K562 (cell line): ENCODE measurements at regions not wholly inside any gene's neighbourhood (a gene's known extent, or its start where the extent isn't known, plus 50 kb on each side); places are given as distances from the start of the nearest gene placed in this dataset.

Experiments
- DMBX1 ChIP-seq: fragments of 250-450 bp; sonication (Bioruptor Pico); IDR thresholded peaks from 2 replicates; pipeline ENCODE4 v1.8.0; 2022; ENCODE audit warnings: inconsistent platforms, mild to moderate bottlenecking, moderate library complexity, borderline replicate concordance
- FOXK1 ChIP-seq: sonication (generic); formaldehyde crosslinking; IDR thresholded peaks from 2 replicates; pipeline ENCODE4 v1.8.0; 2022; ENCODE audit warnings: missing genetic modification reagents, mild to moderate bottlenecking, borderline replicate concordance
- GABPB2 ChIP-seq: fragments of 250-450 bp; sonication (Bioruptor Pico); conservative IDR thresholded peaks from 2 replicates; pipeline ENCODE4 v1.5.1; 2021; ENCODE audit warnings: mild to moderate bottlenecking
- KAT7 ChIP-seq: sonication (generic); formaldehyde crosslinking; IDR thresholded peaks from 2 replicates; pipeline ENCODE4 v1.8.0; 2022; ENCODE audit warnings: missing genetic modification reagents, mild to moderate bottlenecking, borderline replicate concordance
- KDM5B ChIP-seq: fragments of 200-600 bp; sonication (generic); IDR thresholded peaks from 2 replicates; pipeline ENCODE4 v1.6.1; 2012; ENCODE audit warnings: low read depth, mild to moderate bottlenecking, moderate library complexity, low read length, control low read depth, inconsistent platforms; ENCODE audit not compliant: insufficient replicate concordance
- NCOA4 ChIP-seq: fragments of 450-650 bp; IDR thresholded peaks from 2 replicates; pipeline ENCODE4 v1.6.1; 2018; ENCODE audit warnings: mild to moderate bottlenecking; ENCODE audit not compliant: partially characterized antibody
- PML ChIP-seq: IDR thresholded peaks from 2 replicates; pipeline ENCODE4 v1.6.1; 2012; ENCODE audit warnings: low read length, inconsistent platforms
- SLC30A9 ChIP-seq: fragments of 250-450 bp; sonication (Bioruptor Pico); IDR thresholded peaks from 2 replicates; pipeline ENCODE4 v1.8.0; 2022; ENCODE audit warnings: mild to moderate bottlenecking, moderate library complexity
- TBL1XR1 ChIP-seq, 2 experiments: IDR thresholded peaks; 2 replicates each; pipeline ENCODE4 v1.6.1; 2012; ENCODE audit warnings: improper control_type of control experiment in 2 of 2, low read length in 2 of 2, mild to moderate bottlenecking in 1 of 2
- TOE1 ChIP-seq, 2 experiments: fragments of 450-650 bp in 1 of 2; sonication (generic) in 1 of 2; formaldehyde crosslinking in 1 of 2; IDR thresholded peaks; 2 replicates each; pipeline versions ENCODE4 v1.7.1 to v1.8.0; 2016 to 2022; ENCODE audit warnings: borderline replicate concordance in 2 of 2, mild to moderate bottlenecking in 2 of 2, antibody characterized with exemption in 1 of 2, inconsistent platforms in 1 of 2, low read depth in 1 of 2, missing genetic modification reagents in 1 of 2, moderate library complexity in 1 of 2
- WHSC1 ChIP-seq: IDR thresholded peaks from one replicate; pipeline ENCODE4 v1.6.1; 2012; ENCODE audit warnings: low read length, control low read depth, inconsistent platforms
- ZFPM2 ChIP-seq: fragments of 250-450 bp; sonication (Bioruptor Pico); IDR thresholded peaks from 2 replicates; pipeline ENCODE4 v1.5.1; 2022; ENCODE audit warnings: mild to moderate bottlenecking
- ZNF274 ChIP-seq: IDR thresholded peaks from 2 replicates; pipeline ENCODE4 v1.6.1; 2011; ENCODE audit warnings: low read depth, mild to moderate bottlenecking, low read length, moderate library complexity, borderline replicate concordance
- ZNF584 ChIP-seq: fragments of 200-800 bp; sonication (Bioruptor generic); IDR thresholded peaks from 2 replicates; pipeline ENCODE4 v1.6.1; 2016; ENCODE audit warnings: low read depth, mild to moderate bottlenecking, missing genetic modification characterization, missing compliant biosample characterization
- ZNF717 ChIP-seq: fragments of 250-450 bp; sonication (Bioruptor Pico); IDR thresholded peaks from 2 replicates; pipeline ENCODE4 v1.5.0; 2021
- ZNF75A ChIP-seq: fragments of 450-650 bp; formaldehyde crosslinking; IDR thresholded peaks from 2 replicates; pipeline ENCODE4 v1.4.0; 2020; ENCODE audit warnings: mild to moderate bottlenecking
- TF ChIP-seq, protein P1 (sequence below): fragments of 250-450 bp; sonication (Bioruptor Pico); IDR thresholded peaks from 2 replicates; pipeline ENCODE4 v1.5.0; 2022; ENCODE audit warnings: mild to moderate bottlenecking
- TF ChIP-seq, protein P2 (sequence below): fragments of 450-650 bp; IDR thresholded peaks from 2 replicates; pipeline ENCODE4 v1.6.1; 2018; ENCODE audit warnings: mild to moderate bottlenecking, low read depth; ENCODE audit not compliant: partially characterized antibody
- TF ChIP-seq, protein P3 (sequence below): fragments of 250-450 bp; sonication (Bioruptor Pico); IDR thresholded peaks from 2 replicates; pipeline ENCODE4 v1.4.0; 2020; ENCODE audit warnings: mild to moderate bottlenecking, moderate library complexity
- TF ChIP-seq, protein P4 (sequence below): fragments of 450-650 bp; formaldehyde crosslinking; conservative IDR thresholded peaks from 2 replicates; pipeline ENCODE4 v1.4.0; 2022; ENCODE audit warnings: mild to moderate bottlenecking, missing genetic modification characterization
- TF ChIP-seq, protein P5 (sequence below), 2 experiments: IDR thresholded peaks; 2 replicates each; pipeline ENCODE4 v1.6.1; 2011; ENCODE audit warnings: borderline replicate concordance in 1 of 2, control low read depth in 1 of 2, low read depth in 1 of 2, low read length in 1 of 2, mild to moderate bottlenecking in 1 of 2, mixed read lengths in 1 of 2, moderate library complexity in 1 of 2; ENCODE audit not compliant: insufficient read depth in 1 of 2, insufficient read length in 1 of 2, poor library complexity in 1 of 2, severe bottlenecking in 1 of 2; ENCODE audit errors: extremely low read depth in 1 of 2

DNA sequence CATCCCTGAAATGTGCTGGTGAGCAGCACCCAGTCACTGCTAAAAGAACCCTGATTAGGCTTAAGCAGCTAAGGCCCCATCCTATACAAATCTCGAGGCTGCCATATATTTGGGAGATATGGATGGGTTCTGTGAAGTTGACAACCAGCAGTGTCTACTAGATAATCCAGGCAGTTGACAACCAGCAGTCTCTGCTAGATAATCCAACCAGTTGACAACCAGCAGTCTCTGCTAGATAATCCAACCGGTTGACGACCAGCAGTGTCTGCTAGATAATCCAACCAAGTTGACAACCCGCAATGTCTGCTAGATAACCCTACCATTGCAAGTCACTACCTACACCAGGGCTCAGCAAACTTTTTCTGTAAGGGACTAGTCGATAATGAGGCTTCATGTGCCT, 58.3 kb upstream of the KDM7A start (continued):
- TF ChIP-seq, protein P1, sequence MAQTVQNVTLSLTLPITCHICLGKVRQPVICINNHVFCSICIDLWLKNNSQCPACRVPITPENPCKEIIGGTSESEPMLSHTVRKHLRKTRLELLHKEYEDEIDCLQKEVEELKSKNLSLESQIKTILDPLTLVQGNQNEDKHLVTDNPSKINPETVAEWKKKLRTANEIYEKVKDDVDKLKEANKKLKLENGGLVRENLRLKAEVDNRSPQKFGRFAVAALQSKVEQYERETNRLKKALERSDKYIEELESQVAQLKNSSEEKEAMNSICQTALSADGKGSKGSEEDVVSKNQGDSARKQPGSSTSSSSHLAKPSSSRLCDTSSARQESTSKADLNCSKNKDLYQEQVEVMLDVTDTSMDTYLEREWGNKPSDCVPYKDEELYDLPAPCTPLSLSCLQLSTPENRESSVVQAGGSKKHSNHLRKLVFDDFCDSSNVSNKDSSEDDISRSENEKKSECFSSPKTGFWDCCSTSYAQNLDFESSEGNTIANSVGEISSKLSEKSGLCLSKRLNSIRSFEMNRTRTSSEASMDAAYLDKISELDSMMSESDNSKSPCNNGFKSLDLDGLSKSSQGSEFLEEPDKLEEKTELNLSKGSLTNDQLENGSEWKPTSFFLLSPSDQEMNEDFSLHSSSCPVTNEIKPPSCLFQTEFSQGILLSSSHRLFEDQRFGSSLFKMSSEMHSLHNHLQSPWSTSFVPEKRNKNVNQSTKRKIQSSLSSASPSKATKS (CRISPR knock-in tag) = no peak
- TF ChIP-seq PML (peak; percentile 78), SLC30A9 (CRISPR knock-in tag) (no peak), KDM5B (no peak), NCOA4 (no peak), ZNF717 (CRISPR knock-in tag) (no peak), FOXK1 (CRISPR knock-in tag) (0 out of 2 replicates have a peak, but pooled peaks have one; percentile 44), ZNF274 (peak; percentile 64; the same call in 1 of the 2 replicates), WHSC1 (no peak), KAT7 (CRISPR knock-in tag) (no peak), ZFPM2 (CRISPR knock-in tag) (no peak), ZNF75A (no peak), TOE1 (IDR thresholded peaks at IDR 0.05; ENCODE audit: borderline replicate concordance) (no peak), TOE1 (CRISPR knock-in tag; IDR thresholded peaks at IDR 0.05; ENCODE audit: borderline replicate concordance, low read depth) (no peak), DMBX1 (CRISPR knock-in tag) (peak; percentile 77), TBL1XR1 (IDR thresholded peaks at IDR 0.05; ENCODE audit: low read length in 2 of 2) (no peak), ZNF584 (no peak), GABPB2 (CRISPR knock-in tag) (no peak)
- TF ChIP-seq, protein P2, sequence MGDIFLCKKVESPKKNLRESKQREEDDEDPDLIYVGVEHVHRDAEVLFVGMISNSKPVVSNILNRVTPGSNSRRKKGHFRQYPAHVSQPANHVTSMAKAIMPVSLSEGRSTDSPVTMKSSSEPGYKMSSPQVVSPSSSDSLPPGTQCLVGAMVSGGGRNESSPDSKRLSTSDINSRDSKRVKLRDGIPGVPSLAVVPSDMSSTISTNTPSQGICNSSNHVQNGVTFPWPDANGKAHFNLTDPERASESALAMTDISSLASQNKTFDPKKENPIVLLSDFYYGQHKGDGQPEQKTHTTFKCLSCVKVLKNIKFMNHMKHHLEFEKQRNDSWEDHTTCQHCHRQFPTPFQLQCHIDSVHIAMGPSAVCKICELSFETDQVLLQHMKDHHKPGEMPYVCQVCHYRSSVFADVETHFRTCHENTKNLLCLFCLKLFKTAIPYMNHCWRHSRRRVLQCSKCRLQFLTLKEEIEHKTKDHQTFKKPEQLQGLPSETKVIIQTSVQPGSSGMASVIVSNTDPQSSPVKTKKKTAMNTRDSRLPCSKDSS = no peak
- TF ChIP-seq, protein P3, sequence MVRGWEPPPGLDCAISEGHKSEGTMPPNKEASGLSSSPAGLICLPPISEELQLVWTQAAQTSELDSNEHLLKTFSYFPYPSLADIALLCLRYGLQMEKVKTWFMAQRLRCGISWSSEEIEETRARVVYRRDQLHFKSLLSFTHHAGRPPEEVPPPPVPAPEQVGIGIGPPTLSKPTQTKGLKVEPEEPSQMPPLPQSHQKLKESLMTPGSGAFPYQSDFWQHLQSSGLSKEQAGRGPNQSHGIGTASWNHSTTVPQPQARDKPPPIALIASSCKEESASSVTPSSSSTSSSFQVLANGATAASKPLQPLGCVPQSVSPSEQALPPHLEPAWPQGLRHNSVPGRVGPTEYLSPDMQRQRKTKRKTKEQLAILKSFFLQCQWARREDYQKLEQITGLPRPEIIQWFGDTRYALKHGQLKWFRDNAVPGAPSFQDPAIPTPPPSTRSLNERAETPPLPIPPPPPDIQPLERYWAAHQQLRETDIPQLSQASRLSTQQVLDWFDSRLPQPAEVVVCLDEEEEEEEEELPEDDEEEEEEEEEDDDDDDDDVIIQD = no peak
- TF ChIP-seq, protein P4, sequence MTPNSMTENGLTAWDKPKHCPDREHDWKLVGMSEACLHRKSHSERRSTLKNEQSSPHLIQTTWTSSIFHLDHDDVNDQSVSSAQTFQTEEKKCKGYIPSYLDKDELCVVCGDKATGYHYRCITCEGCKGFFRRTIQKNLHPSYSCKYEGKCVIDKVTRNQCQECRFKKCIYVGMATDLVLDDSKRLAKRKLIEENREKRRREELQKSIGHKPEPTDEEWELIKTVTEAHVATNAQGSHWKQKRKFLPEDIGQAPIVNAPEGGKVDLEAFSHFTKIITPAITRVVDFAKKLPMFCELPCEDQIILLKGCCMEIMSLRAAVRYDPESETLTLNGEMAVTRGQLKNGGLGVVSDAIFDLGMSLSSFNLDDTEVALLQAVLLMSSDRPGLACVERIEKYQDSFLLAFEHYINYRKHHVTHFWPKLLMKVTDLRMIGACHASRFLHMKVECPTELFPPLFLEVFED = no peak
- TF ChIP-seq, protein P5, sequence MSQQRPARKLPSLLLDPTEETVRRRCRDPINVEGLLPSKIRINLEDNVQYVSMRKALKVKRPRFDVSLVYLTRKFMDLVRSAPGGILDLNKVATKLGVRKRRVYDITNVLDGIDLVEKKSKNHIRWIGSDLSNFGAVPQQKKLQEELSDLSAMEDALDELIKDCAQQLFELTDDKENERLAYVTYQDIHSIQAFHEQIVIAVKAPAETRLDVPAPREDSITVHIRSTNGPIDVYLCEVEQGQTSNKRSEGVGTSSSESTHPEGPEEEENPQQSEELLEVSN (IDR thresholded peaks at IDR 0.05; ENCODE audit: borderline replicate concordance in 1 of 2, extremely low read depth in 1 of 2, insufficient read depth in 1 of 2, insufficient read length in 1 of 2, low read depth in 1 of 2, low read length in 1 of 2, poor library complexity in 1 of 2, severe bottlenecking in 1 of 2) = no peak
